GM12878 (cell line): ENCODE measurements at regions not wholly inside any gene's neighbourhood (a gene's known extent, or its start where the extent isn't known, plus 50 kb on each side); places are given as distances from the start of the nearest gene placed in this dataset.

Experiments used
- ATAC-seq: fragments of 200-7000 bp; cut with Tn5 transposase; 3 replicates; pipeline ENCODE4 v1.9.1; 2020; ENCODE audit warnings: mild to moderate bottlenecking, moderate library complexity
- BruUV-seq: library from RNA; stranded (reverse); fragments of 400-500 nt; replicated peaks from 2 replicates; lab custom pipeline; 2021; lab: Mats Ljungman, UMichigan
- CTCF ChIA-PET: fragments of 300-600 bp; sonication (Branson Sonifier 250); formaldehyde crosslinking; extraction: SDS; loops from one replicate; lab custom pipeline; 2021; ENCODE audit warnings: inconsistent platforms; lab: Yijun Ruan, JAX
- POLR2A ChIA-PET: fragments of 350-600 bp; formaldehyde crosslinking; extraction: SDS; loops from one replicate; lab custom pipeline; 2021; ENCODE audit warnings: inconsistent platforms; lab: Charles Lee
- RAD21 ChIA-PET: fragments of 300-600 bp; sonication (Branson Sonifier 250); formaldehyde crosslinking; loops from one replicate; lab custom pipeline; 2023; ENCODE audit warnings: antibody characterized with exemption; ENCODE audit not compliant: unreplicated experiment; lab: Charles Lee
- SMC1A ChIA-PET: fragments of 300-600 bp; sonication (Branson Sonifier 250); formaldehyde crosslinking; loops from one replicate; lab custom pipeline; 2023; ENCODE audit not compliant: unreplicated experiment, uncharacterized antibody; lab: Charles Lee
- DNase-seq: peaks from one replicate; pipeline ENCODE4 v3.0.0-alpha.2; 2011; ENCODE audit warnings: low read depth, low spot score
- FAIRE-seq: peaks from 3 replicates; lab custom pipeline; 2011; peaks lifted over from hg19 to GRCh38; lab: Jason Lieb, UNC
- H2AFZ ChIP-seq: 2 replicates; pipeline ENCODE4 v1.6.0; 2011; ENCODE audit warnings: low read depth, low read length, control low read depth; ENCODE audit not compliant: control insufficient read depth
- H3K27ac ChIP-seq: 2 replicates; pipeline ENCODE4 v1.5.1; 2011; ENCODE audit warnings: control low read depth; ENCODE audit not compliant: control insufficient read depth, insufficient read depth
- H3K27me3 ChIP-seq, 2 experiments: replicated peaks in 1 of 2; 2 replicates each; pipeline versions ENCODE4 v1.6.0 to v1.6.1; 2011; ENCODE audit warnings: low read length in 1 of 2; ENCODE audit not compliant: control insufficient read depth in 2 of 2, insufficient read depth in 2 of 2
- H3K36me3 ChIP-seq, 2 experiments: 2 replicates each; pipeline ENCODE4 v1.5.1; 2011; ENCODE audit warnings: low read length in 1 of 2; ENCODE audit not compliant: control insufficient read depth in 2 of 2, insufficient read depth in 2 of 2
- H3K4me1 ChIP-seq: 2 replicates; pipeline ENCODE4 v1.6.1; 2011; ENCODE audit warnings: mild to moderate bottlenecking, low read length, moderate library complexity, mixed read lengths; ENCODE audit not compliant: control insufficient read depth, insufficient read depth
- H3K4me2 ChIP-seq: 2 replicates; pipeline ENCODE4 v1.6.0; 2011; ENCODE audit warnings: control low read depth; ENCODE audit not compliant: control insufficient read depth, insufficient read depth
- H3K4me3 ChIP-seq: fragments of 200-600 bp; sonication (generic); 2 replicates; pipeline ENCODE4 v1.5.1; 2016
- H3K79me2 ChIP-seq: 2 replicates; pipeline ENCODE4 v1.6.0; 2011; ENCODE audit warnings: low read length; ENCODE audit not compliant: control insufficient read depth, insufficient read depth
- H3K9ac ChIP-seq: 2 replicates; pipeline ENCODE4 v1.8.0; 2011; ENCODE audit warnings: low read length, control low read depth, mixed read lengths; ENCODE audit not compliant: control insufficient read depth, insufficient read depth
- H3K9me3 ChIP-seq: replicated peaks from 3 replicates; pipeline ENCODE4 v1.5.1; 2011; ENCODE audit warnings: mild to moderate bottlenecking, low read length; ENCODE audit not compliant: control insufficient read depth, insufficient read depth
- H4K20me1 ChIP-seq: 2 replicates; pipeline ENCODE4 v1.6.0; 2011; ENCODE audit not compliant: control insufficient read depth, insufficient read depth
- BRCA1 ChIP-seq: IDR thresholded peaks from 2 replicates; pipeline ENCODE4 v1.6.1; 2011; ENCODE audit warnings: low read depth, low read length, improper control_type of control experiment
- CBX3 ChIP-seq: fragments of 200-600 bp; sonication (generic); IDR thresholded peaks from 2 replicates; pipeline ENCODE4 v1.6.1; 2016; ENCODE audit warnings: low read depth, borderline replicate concordance
- CREB1 ChIP-seq: IDR thresholded peaks from 2 replicates; pipeline ENCODE4 v1.6.1; 2012; ENCODE audit warnings: low read depth, mild to moderate bottlenecking, inconsistent platforms
- IRF3 ChIP-seq: fragments of 450-650 bp; IDR thresholded peaks from 2 replicates; pipeline ENCODE4 v1.6.1; 2014; ENCODE audit warnings: mild to moderate bottlenecking
- KAT2A ChIP-seq: conservative IDR thresholded peaks from 2 replicates; pipeline ENCODE4 v1.6.1; 2011; ENCODE audit warnings: low read depth, low read length; ENCODE audit not compliant: control insufficient read depth
- MTA3 ChIP-seq: IDR thresholded peaks from 2 replicates; pipeline ENCODE4 v1.6.1; 2012; ENCODE audit warnings: low read length, inconsistent platforms, borderline replicate concordance
- NFIC ChIP-seq: IDR thresholded peaks from 2 replicates; pipeline ENCODE4 v1.6.1; 2012; ENCODE audit warnings: low read depth, mild to moderate bottlenecking, inconsistent platforms, low read length, moderate library complexity
- NR2C1 ChIP-seq: fragments of 450-650 bp; IDR thresholded peaks from 2 replicates; pipeline ENCODE4 v1.6.1; 2017; ENCODE audit warnings: antibody characterized with exemption, mild to moderate bottlenecking, moderate library complexity
- NRF1 ChIP-seq: conservative IDR thresholded peaks from 2 replicates; pipeline ENCODE4 v1.6.1; 2011; ENCODE audit warnings: mild to moderate bottlenecking, low read depth, low read length, improper control_type of control experiment
- SREBF2 ChIP-seq: IDR thresholded peaks from 2 replicates; pipeline ENCODE4 v1.6.1; 2012; ENCODE audit warnings: mild to moderate bottlenecking, low read length
- STAT1 ChIP-seq: fragments of 450-650 bp; conservative IDR thresholded peaks from 2 replicates; pipeline ENCODE4 v1.6.1; 2014; ENCODE audit warnings: antibody characterized with exemption, mild to moderate bottlenecking
- ZBTB4 ChIP-seq: fragments of 450-650 bp; formaldehyde crosslinking; IDR thresholded peaks from 2 replicates; pipeline ENCODE4 v1.4.0; 2022; ENCODE audit warnings: mild to moderate bottlenecking, moderate library complexity
- WGBS: methylation state at CpG from one replicate; pipeline ENCODE4 v1.1.6; 2016; ENCODE audit warnings: low lambda C conversion rate; ENCODE audit not compliant: insufficient replicate concordance, insufficient coverage; ENCODE audit errors: missing lambda C conversion rate; 5-methylcytosine and 5-hydroxymethylcytosine counted together
- in situ Hi-C: fragments of 300-500 bp; cut with MboI; formaldehyde crosslinking; loops from 9 replicates; pipeline ENCODE4 v1.14.3; 2018; ENCODE audit warnings: mixed read lengths
- intact Hi-C: fragments of 100-400 bp; cut with micrococcal nuclease; formaldehyde crosslinking; loops from one replicate; pipeline ENCODE4 v1.14.2; 2022; ENCODE audit not compliant: unreplicated experiment

GRCh38 chr4:79237851-79238250, 88.0 kb downstream of the NAA11 start:
- SMC1A ChIA-PET, result interaction anchor here (1.2 to 6.4 kb wide), 10 partner anchors 10 to 285 kb away, joined by 3 to 32 read pairs (median 4); no protein-coding TSS in a partner anchor

GRCh38 chr4:79236785-79237184, 89.1 kb downstream of the NAA11 start:
- H3K4me3 ChIP-seq, result no peak overlapping the region
- no peak overlapping the region for H3K27ac ChIP-seq
- H3K4me2 ChIP-seq, result no peak overlapping the region
- TF ChIP-seq STAT1 (no peak), KAT2A (no peak), CBX3 (no peak), NFIC (no peak), NRF1 (no peak), ZBTB4 (CRISPR knock-in tag) (no peak), CREB1 (no peak), NR2C1 (no peak), BRCA1 (no peak)
- RAD21 ChIA-PET, result interaction anchor here (0.8 to 5.1 kb wide), 4 partner anchors 11 to 186 kb away, joined by 3 to 28 read pairs (median 4); no protein-coding TSS in a partner anchor
- no peak overlapping the region for H2AFZ ChIP-seq
- in situ Hi-C loops, result no loop called here
- SMC1A ChIA-PET, result interaction anchor here (1.3 to 6.4 kb wide), 10 partner anchors 11 to 195 kb away, joined by 3 to 32 read pairs (median 4); no protein-coding TSS in a partner anchor
- 88% methylated on average over 1 of the region's 1 CpG for WGBS
- POLR2A ChIA-PET, result interaction anchor here (2.4 kb wide), 1 partner anchor 11 kb away, joined by 6 read pairs; no protein-coding TSS in a partner anchor
- no peaks in the 10 kb centered on the region for H3K27me3 ChIP-seq
- H3K9ac ChIP-seq, result no peak overlapping the region
- DNase-seq, result no peak
- CTCF ChIA-PET, result interaction anchor here (1.3 kb wide), 2 partner anchors 11 to 12 kb away, joined by 3 read pairs; no protein-coding TSS in a partner anchor
- no peak for FAIRE-seq
- intact Hi-C loops, result loop anchor here (10.0 kb wide), 1 partner anchor 282 kb away; no protein-coding TSS in a partner anchor
- BruUV-seq, result no TSS peak
- no peaks in the 10 kb centered on the region for H4K20me1 ChIP-seq
- H3K9me3 ChIP-seq, result no peaks in the 10 kb centered on the region
- no peaks in the 10 kb centered on the region; the same call in 1 of the 2 replicates for H3K4me1 ChIP-seq
- no peaks in the 10 kb centered on the region for H3K36me3 ChIP-seq
- no peak for ATAC-seq
- H3K79me2 ChIP-seq, result no peaks in the 10 kb centered on the region

More at GRCh38 chr4:79237851-79238250, 88.0 kb downstream of the NAA11 start:
- 0% methylated on average over 2 of the region's 2 CpGs for WGBS
- in situ Hi-C loops (no loop called here), intact Hi-C loops (loop anchor here (10.0 kb wide), 1 partner anchor 283 kb away; no protein-coding TSS in a partner anchor)
- H3K27ac ChIP-seq, result no peak overlapping the region
- ChIA-PET POLR2A (interaction anchor here (0.9 to 2.4 kb wide), 3 partner anchors 10 to 12 kb away, joined by 3 to 6 read pairs (median 4); no protein-coding TSS in a partner anchor), RAD21 (interaction anchor here (1.0 to 1.6 kb wide), 3 partner anchors 9 to 150 kb away, joined by 3 to 9 read pairs (median 3); no protein-coding TSS in a partner anchor), CTCF (interaction anchor here (0.6 to 1.7 kb wide), 7 partner anchors 9 to 285 kb away, joined by 3 to 7 read pairs (median 4); no protein-coding TSS in a partner anchor)
- no peak overlapping the region for H2AFZ ChIP-seq
- H3K27me3 ChIP-seq, result no peaks in the 10 kb centered on the region
- TF ChIP-seq IRF3 (no peak), SREBF2 (no peak), MTA3 (no peak)
- no TSS peak for BruUV-seq
- ATAC-seq (no peak), FAIRE-seq (no peak), DNase-seq (no peak)
- H3K4me2 ChIP-seq, result no peak overlapping the region
- no peaks in the 10 kb centered on the region for H4K20me1 ChIP-seq
- H3K4me3 ChIP-seq, result no peak overlapping the region
- H3K4me1 ChIP-seq, result no peaks in the 10 kb centered on the region; the same call in 1 of the 2 replicates
- H3K36me3 ChIP-seq, result no peaks in the 10 kb centered on the region
- H3K9ac ChIP-seq, result no peak overlapping the region
- no peaks in the 10 kb centered on the region for H3K79me2 ChIP-seq
- no peaks in the 10 kb centered on the region for H3K9me3 ChIP-seq
